WTC11 (cell line): ENCODE measurements at regions not wholly inside any gene's neighbourhood (a gene's known extent, or its start where the extent isn't known, plus 50 kb on each side); places are given as distances from the start of the nearest gene placed in this dataset.

Experiments used
- CREB1 ChIP-seq: sonication (generic); formaldehyde crosslinking; IDR thresholded peaks from 2 replicates; pipeline ENCODE4 v1.8.0; 2023; ENCODE audit warnings: mild to moderate bottlenecking, missing genetic modification reagents
- IRF1 ChIP-seq: sonication (generic); formaldehyde crosslinking; IDR thresholded peaks from 2 replicates; pipeline ENCODE4 v1.8.0; 2023; ENCODE audit warnings: missing genetic modification reagents
- NR2C2 ChIP-seq: sonication (generic); formaldehyde crosslinking; IDR thresholded peaks from 2 replicates; pipeline ENCODE4 v1.8.0; 2022; ENCODE audit warnings: mild to moderate bottlenecking, missing genetic modification reagents
- PRDM15 ChIP-seq: sonication (generic); formaldehyde crosslinking; IDR thresholded peaks from 2 replicates; pipeline ENCODE4 v1.8.0; 2022; ENCODE audit warnings: missing genetic modification reagents
- STAT6 ChIP-seq: sonication (generic); formaldehyde crosslinking; conservative IDR thresholded peaks from 2 replicates; pipeline ENCODE4 v1.8.1; 2023; ENCODE audit warnings: mild to moderate bottlenecking, low read depth, missing genetic modification reagents, moderate library complexity
- ZNF121 ChIP-seq: sonication (generic); formaldehyde crosslinking; IDR thresholded peaks from 2 replicates; pipeline ENCODE4 v1.8.0; 2023; ENCODE audit warnings: missing genetic modification reagents
- ZNF263 ChIP-seq: sonication (generic); formaldehyde crosslinking; IDR thresholded peaks from 2 replicates; pipeline ENCODE4 v1.8.1; 2022; ENCODE audit warnings: low read depth, mild to moderate bottlenecking, moderate library complexity, missing genetic modification reagents
- TF ChIP-seq, protein P1 (sequence below): fragments of 200-600 bp; IDR thresholded peaks from 2 replicates; pipeline ENCODE4 v1.8.0; 2022; ENCODE audit warnings: antibody characterized with exemption
- TF ChIP-seq, protein P2 (sequence below): sonication (generic); formaldehyde crosslinking; IDR thresholded peaks from 2 replicates; pipeline ENCODE4 v1.8.0; 2022; ENCODE audit warnings: mild to moderate bottlenecking, missing genetic modification reagents
- TF ChIP-seq, protein P3 (sequence below): sonication (generic); formaldehyde crosslinking; IDR thresholded peaks from 2 replicates; pipeline ENCODE4 v1.8.1; 2023; ENCODE audit warnings: mild to moderate bottlenecking, missing genetic modification reagents

- no peak for TF ChIP-seq STAT6 (CRISPR knock-in tag)
- TF ChIP-seq, protein P1, sequence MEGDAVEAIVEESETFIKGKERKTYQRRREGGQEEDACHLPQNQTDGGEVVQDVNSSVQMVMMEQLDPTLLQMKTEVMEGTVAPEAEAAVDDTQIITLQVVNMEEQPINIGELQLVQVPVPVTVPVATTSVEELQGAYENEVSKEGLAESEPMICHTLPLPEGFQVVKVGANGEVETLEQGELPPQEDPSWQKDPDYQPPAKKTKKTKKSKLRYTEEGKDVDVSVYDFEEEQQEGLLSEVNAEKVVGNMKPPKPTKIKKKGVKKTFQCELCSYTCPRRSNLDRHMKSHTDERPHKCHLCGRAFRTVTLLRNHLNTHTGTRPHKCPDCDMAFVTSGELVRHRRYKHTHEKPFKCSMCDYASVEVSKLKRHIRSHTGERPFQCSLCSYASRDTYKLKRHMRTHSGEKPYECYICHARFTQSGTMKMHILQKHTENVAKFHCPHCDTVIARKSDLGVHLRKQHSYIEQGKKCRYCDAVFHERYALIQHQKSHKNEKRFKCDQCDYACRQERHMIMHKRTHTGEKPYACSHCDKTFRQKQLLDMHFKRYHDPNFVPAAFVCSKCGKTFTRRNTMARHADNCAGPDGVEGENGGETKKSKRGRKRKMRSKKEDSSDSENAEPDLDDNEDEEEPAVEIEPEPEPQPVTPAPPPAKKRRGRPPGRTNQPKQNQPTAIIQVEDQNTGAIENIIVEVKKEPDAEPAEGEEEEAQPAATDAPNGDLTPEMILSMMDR: no peak
- no peak for TF ChIP-seq ZNF263 (CRISPR knock-in tag)
- TF ChIP-seq, protein P2, sequence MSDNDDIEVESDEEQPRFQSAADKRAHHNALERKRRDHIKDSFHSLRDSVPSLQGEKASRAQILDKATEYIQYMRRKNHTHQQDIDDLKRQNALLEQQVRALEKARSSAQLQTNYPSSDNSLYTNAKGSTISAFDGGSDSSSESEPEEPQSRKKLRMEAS: no peak
- no peak for TF ChIP-seq NR2C2 (CRISPR knock-in tag)
- TF ChIP-seq ZNF121: no peak
- TF ChIP-seq, protein P3, sequence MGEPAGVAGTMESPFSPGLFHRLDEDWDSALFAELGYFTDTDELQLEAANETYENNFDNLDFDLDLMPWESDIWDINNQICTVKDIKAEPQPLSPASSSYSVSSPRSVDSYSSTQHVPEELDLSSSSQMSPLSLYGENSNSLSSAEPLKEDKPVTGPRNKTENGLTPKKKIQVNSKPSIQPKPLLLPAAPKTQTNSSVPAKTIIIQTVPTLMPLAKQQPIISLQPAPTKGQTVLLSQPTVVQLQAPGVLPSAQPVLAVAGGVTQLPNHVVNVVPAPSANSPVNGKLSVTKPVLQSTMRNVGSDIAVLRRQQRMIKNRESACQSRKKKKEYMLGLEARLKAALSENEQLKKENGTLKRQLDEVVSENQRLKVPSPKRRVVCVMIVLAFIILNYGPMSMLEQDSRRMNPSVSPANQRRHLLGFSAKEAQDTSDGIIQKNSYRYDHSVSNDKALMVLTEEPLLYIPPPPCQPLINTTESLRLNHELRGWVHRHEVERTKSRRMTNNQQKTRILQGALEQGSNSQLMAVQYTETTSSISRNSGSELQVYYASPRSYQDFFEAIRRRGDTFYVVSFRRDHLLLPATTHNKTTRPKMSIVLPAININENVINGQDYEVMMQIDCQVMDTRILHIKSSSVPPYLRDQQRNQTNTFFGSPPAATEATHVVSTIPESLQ: no peak
- no peak for TF ChIP-seq IRF1 (CRISPR knock-in tag)
- TF ChIP-seq PRDM15 (CRISPR knock-in tag): no peak
- no peak for TF ChIP-seq CREB1 (CRISPR knock-in tag)
These were observed 102.5 kb downstream of the PRL start for GRCh38 chr6:22194188-22194921.
